Transverse colon (tissue), 4 donors: ENCODE measurements at regions not wholly inside any gene's neighbourhood (a gene's known extent, or its start where the extent isn't known, plus 50 kb on each side); places are given as distances from the start of the nearest gene placed in this dataset.

Source experiments
- DNase-seq: peaks from one replicate; pipeline ENCODE4 v3.0.0-alpha.2; 2019
- H3K27ac ChIP-seq, 4 donors: fragments of 200-600 bp; sonication (generic); 2 replicates each; pipeline ENCODE4 v1.5.1; 2016 to 2018; ENCODE audit warnings: inconsistent platforms in 4 of 4
- H3K27me3 ChIP-seq: fragments of 200-600 bp; sonication (generic); 2 replicates; pipeline ENCODE4 v1.5.1; 2017; ENCODE audit warnings: inconsistent platforms
- H3K36me3 ChIP-seq, 4 donors: fragments of 200-600 bp; sonication (generic); 2 replicates each; pipeline ENCODE4 v1.5.1; 2017 to 2019; ENCODE audit warnings: inconsistent platforms in 4 of 4
- H3K4me1 ChIP-seq, 4 donors: fragments of 200-600 bp; sonication (generic); 2 replicates each; pipeline ENCODE4 v1.5.1; 2017 to 2020; ENCODE audit warnings: inconsistent platforms in 4 of 4
- H3K4me3 ChIP-seq, 4 donors: fragments of 200-600 bp; sonication (generic); 1 replicate in 1 of 4; 2 replicates in 3 of 4; pipeline versions ENCODE4 v1.5.1 to v1.6.1; 2017 to 2019; ENCODE audit warnings: inconsistent platforms in 4 of 4
- H3K9me3 ChIP-seq, 2 donors: fragments of 200-600 bp; sonication (generic); 2 replicates each; pipeline ENCODE4 v1.5.1; 2017 to 2019; ENCODE audit warnings: inconsistent platforms in 2 of 2
- EP300 ChIP-seq: sonication (generic); formaldehyde crosslinking; IDR thresholded peaks from one replicate; pipeline ENCODE4 v1.6.1; 2017; ENCODE audit warnings: antibody characterized with exemption, low read depth
- POLR2A ChIP-seq: fragments of 450-650 bp; IDR thresholded peaks from one replicate; pipeline ENCODE4 v1.6.1; 2016; ENCODE audit warnings: antibody characterized with exemption, mild to moderate bottlenecking, moderate library complexity
- POLR2AphosphoS5 ChIP-seq, 3 donors: sonication (generic); formaldehyde crosslinking; IDR thresholded peaks; one replicate each; pipeline ENCODE4 v1.6.1; 2016; ENCODE audit warnings: antibody characterized with exemption in 3 of 3
- WGBS, 2 donors: methylation state at CpG; one replicate each; pipeline ENCODE4 v1.1.5; 2018; ENCODE audit warnings: low coverage in 1 of 2; 5-methylcytosine and 5-hydroxymethylcytosine counted together
- in situ Hi-C, 4 donors: fragments of 200-750 bp; cut with MboI; loops; one replicate each; pipeline versions ENCODE4 v1.15.0 to v1.15.1; 2017; ENCODE audit warnings: low sequenced_read_pairs in 3 of 4, low pct_ligation_motif_present in 1 of 4, low pct_unique_long_range_greater_than_20kb in 1 of 4
- intact Hi-C: fragments of 100-400 bp; cut with DNase I; formaldehyde crosslinking; loops from one replicate; pipeline ENCODE4 v1.15.1; 2023; ENCODE audit warnings: low total_unique reads
- TF ChIP-seq, protein P1 (sequence below), 5 experiments: fragments of 200-600 bp in 3 of 5; fragments of 450-650 bp in 2 of 5; sonication (generic) in 3 of 5; IDR thresholded peaks; 1 replicate in 2 of 5; 2 replicates in 3 of 5; pipeline ENCODE4 v1.5.1; 2016 to 2017; ENCODE audit warnings: antibody characterized with exemption in 5 of 5, inconsistent platforms in 3 of 5, mild to moderate bottlenecking in 2 of 5, moderate library complexity in 1 of 5

DNA sequence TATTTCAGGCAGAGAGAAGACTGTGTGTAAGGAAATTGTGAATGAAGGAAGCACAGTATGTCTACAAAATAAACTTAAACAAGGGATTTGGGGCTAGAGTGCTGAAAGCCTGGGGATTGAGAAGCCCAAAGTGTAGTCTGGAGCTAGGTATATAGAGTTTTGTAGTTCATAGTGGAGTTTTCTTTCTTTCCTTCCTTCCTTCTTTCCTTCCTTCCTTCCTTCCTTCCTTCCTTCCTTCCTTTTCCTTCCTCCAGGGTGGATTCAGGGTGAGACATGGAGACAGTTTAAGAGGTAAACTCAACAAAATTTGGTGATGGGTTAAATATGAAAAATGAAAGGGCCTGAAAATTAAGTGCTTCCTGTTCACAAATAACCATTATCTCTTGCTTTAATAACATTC is 757.8 kb upstream of the CXADR start:
- Histone ChIP-seq H3K4me3 (no peak overlapping the region), H3K27ac (no peak overlapping the region), H3K27me3 (no peaks in the 10 kb centered on the region), H3K4me1 (peaks cover 0 to 4% (median 0%) of the 10 kb centered on the region in 4 donors), H3K9me3 (no peaks in the 10 kb centered on the region), H3K36me3 (no peaks in the 10 kb centered on the region)
- in situ Hi-C loops, result no loop called here
- TF ChIP-seq, protein P1, sequence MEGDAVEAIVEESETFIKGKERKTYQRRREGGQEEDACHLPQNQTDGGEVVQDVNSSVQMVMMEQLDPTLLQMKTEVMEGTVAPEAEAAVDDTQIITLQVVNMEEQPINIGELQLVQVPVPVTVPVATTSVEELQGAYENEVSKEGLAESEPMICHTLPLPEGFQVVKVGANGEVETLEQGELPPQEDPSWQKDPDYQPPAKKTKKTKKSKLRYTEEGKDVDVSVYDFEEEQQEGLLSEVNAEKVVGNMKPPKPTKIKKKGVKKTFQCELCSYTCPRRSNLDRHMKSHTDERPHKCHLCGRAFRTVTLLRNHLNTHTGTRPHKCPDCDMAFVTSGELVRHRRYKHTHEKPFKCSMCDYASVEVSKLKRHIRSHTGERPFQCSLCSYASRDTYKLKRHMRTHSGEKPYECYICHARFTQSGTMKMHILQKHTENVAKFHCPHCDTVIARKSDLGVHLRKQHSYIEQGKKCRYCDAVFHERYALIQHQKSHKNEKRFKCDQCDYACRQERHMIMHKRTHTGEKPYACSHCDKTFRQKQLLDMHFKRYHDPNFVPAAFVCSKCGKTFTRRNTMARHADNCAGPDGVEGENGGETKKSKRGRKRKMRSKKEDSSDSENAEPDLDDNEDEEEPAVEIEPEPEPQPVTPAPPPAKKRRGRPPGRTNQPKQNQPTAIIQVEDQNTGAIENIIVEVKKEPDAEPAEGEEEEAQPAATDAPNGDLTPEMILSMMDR (IDR thresholded peaks at IDR 0.05), result no peak
- no peak for TF ChIP-seq POLR2A
- TF ChIP-seq POLR2AphosphoS5 (IDR thresholded peaks at IDR 0.05), result no peak
- TF ChIP-seq EP300, result no peak
- DNase-seq, result no peak
- intact Hi-C loops, result no loop called here

- intact Hi-C loops (no loop called here), in situ Hi-C loops (no loop called here)
- Histone ChIP-seq H3K9me3 (no peaks in the 10 kb centered on the region), H3K27me3 (no peaks in the 10 kb centered on the region), H3K36me3 (no peaks in the 10 kb centered on the region), H3K4me3 (no peak overlapping the region), H3K4me1 (no peaks in the 10 kb centered on the region), H3K27ac (no peak overlapping the region)
- WGBS, 2 donors, result 72 to 75% methylated on average over 2 of the region's 2 CpGs
- DNase-seq, result no peak
- TF ChIP-seq, protein P1 (IDR thresholded peaks at IDR 0.05), result no peak
- TF ChIP-seq EP300 (no peak), POLR2A (no peak), POLR2AphosphoS5 (IDR thresholded peaks at IDR 0.05) (no peak)
Measured at GRCh38 chr21:16767201-16767600, 745.6 kb upstream of the CXADR start.

DNA sequence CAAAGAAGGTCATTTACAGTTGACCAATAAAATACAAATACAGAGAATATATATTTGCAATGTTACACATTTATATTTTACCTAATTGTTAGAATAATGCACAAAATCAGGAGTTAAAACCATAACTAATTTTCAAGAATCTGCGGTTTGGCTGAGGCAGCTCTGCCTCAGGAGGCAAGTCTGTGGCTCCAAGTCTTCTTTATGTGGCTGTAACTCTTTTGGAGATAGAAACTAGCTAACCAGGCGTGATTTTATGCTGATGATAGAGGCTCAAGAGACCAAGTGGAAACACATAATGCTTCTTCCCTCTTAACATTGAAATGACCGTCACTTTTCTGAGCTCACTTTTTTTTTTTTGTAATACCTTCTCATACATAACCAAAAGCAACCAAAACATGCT is 744.7 kb upstream of the CXADR start:
- no peaks in the 10 kb centered on the region for H3K36me3 ChIP-seq
- no peaks in the 10 kb centered on the region for H3K4me1 ChIP-seq
- 74 to 86% methylated on average over 1 to 3 of the region's 3 CpGs for WGBS, 2 donors
- no peak for DNase-seq
- intact Hi-C loops (no loop called here), in situ Hi-C loops (no loop called here)
- no peaks in the 10 kb centered on the region for H3K9me3 ChIP-seq
- TF ChIP-seq POLR2A (no peak), POLR2AphosphoS5 (IDR thresholded peaks at IDR 0.05) (no peak)
- TF ChIP-seq, protein P1 (IDR thresholded peaks at IDR 0.05), result no peak
- no peaks in the 10 kb centered on the region for H3K27me3 ChIP-seq
- H3K27ac ChIP-seq, result no peak overlapping the region
- H3K4me3 ChIP-seq, result no peak overlapping the region

DNA sequence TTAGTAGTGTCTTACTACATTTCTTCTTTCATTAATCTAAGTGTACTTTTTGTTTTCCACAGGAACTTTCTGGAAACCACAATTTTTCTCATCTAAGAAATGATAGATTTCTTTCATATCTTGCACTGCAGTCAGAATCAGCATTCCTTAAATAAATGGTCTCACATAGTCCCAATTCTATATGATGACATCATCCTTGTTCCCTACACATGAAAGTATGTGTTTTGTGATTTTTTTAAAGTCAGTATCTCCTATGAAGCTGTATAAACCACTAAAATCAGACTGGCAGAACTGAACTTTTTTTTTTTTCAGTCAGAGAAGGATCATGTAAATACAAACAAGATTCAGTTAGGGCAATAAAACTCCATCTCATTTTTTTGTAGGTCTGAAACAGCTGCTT is 742.6 kb upstream of the CXADR start:
- TF ChIP-seq POLR2A, result no peak
- no peak for TF ChIP-seq POLR2AphosphoS5 (IDR thresholded peaks at IDR 0.05)
- TF ChIP-seq, protein P1 (IDR thresholded peaks at IDR 0.05), result no peak
- no peak for TF ChIP-seq EP300
- H3K4me1 ChIP-seq, result no peaks in the 10 kb centered on the region
- DNase-seq, result no peak
- intact Hi-C loops, result no loop called here
- in situ Hi-C loops, result no loop called here
- H3K27ac ChIP-seq, result no peak overlapping the region
- H3K27me3 ChIP-seq, result no peaks in the 10 kb centered on the region
- no peaks in the 10 kb centered on the region for H3K9me3 ChIP-seq
- no peak overlapping the region for H3K4me3 ChIP-seq
- no peaks in the 10 kb centered on the region for H3K36me3 ChIP-seq
